ENCODE measurements at regions not wholly inside any gene's neighbourhood (a gene's known extent, or its start where the extent isn't known, plus 50 kb on each side); places are given as distances from the start of the nearest gene placed in this dataset.

DNA sequence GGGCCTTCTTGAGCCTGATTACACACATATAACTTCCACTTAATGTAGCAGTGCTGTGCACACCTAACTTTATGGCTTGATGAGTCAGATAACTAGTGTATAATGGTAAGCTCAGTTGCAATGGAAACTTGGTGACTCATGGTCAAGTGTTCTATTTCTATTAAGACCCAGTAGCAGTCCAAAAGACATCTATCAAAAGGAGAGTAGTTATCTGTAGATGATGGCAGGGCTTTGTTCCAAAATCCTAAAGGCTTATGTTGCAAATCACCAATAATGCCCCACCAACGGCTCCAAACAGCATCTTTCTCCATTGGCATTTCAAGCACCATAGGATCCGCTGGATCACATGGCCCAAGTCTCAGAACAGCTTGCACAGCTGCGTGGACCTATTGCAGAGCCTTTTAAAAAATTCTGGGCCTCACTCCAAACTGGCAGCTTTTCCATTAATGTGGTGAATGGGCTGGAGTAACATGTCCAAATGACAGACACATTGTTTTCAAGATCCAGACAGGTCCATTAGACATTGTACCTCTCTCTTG, 566.8 kb upstream of the USP24 start:
- Mint-ChIP-seq H3K36me3 (ENCODE audit: low read depth, unreplicated experiment) (no peaks in the 10 kb centered on the region), H3K27me3 (ENCODE audit: unreplicated experiment) (no peaks in the 10 kb centered on the region), H3K9me3 (ENCODE audit: unreplicated experiment) (no peaks in the 10 kb centered on the region), H3K27ac (ENCODE audit: unreplicated experiment) (no peak overlapping the region), H3K4me3 (ENCODE audit: unreplicated experiment) (no peak overlapping the region), H3K4me1 (ENCODE audit: unreplicated experiment) (peaks cover 8% of the 10 kb centered on the region)
- no peak for DNase-seq (ENCODE audit: low spot score)
- TF ChIP-seq CTCF (IDR thresholded peaks at IDR 0.05; ENCODE audit: unreplicated experiment), result no peak

- H3K9me3 Mint-ChIP-seq (ENCODE audit: unreplicated experiment), result no peaks in the 10 kb centered on the region
- no peaks in the 10 kb centered on the region for H3K4me1 Mint-ChIP-seq (ENCODE audit: unreplicated experiment)
- H3K27me3 Mint-ChIP-seq (ENCODE audit: unreplicated experiment), result no peaks in the 10 kb centered on the region
- no peak for TF ChIP-seq CTCF (IDR thresholded peaks at IDR 0.05; ENCODE audit: unreplicated experiment)
- H3K36me3 Mint-ChIP-seq (ENCODE audit: low read depth, unreplicated experiment), result no peaks in the 10 kb centered on the region
- H3K4me3 Mint-ChIP-seq (ENCODE audit: unreplicated experiment), result no peak overlapping the region
- no peak overlapping the region for H3K27ac Mint-ChIP-seq (ENCODE audit: unreplicated experiment)
- no peak for DNase-seq (ENCODE audit: low spot score)
Measured at GRCh38 chr1:55781003-55781402, 565.8 kb upstream of the USP24 start.

GRCh38 chr1:55777545-55777944, 562.4 kb upstream of the USP24 start:
- Mint-ChIP-seq H3K4me1 (ENCODE audit: unreplicated experiment) (no peaks in the 10 kb centered on the region), H3K36me3 (ENCODE audit: low read depth, unreplicated experiment) (no peaks in the 10 kb centered on the region), H3K27me3 (ENCODE audit: unreplicated experiment) (no peaks in the 10 kb centered on the region), H3K9me3 (ENCODE audit: unreplicated experiment) (peaks cover 4% of the 10 kb centered on the region), H3K4me3 (ENCODE audit: unreplicated experiment) (no peak overlapping the region), H3K27ac (ENCODE audit: unreplicated experiment) (no peak overlapping the region)
- DNase-seq (ENCODE audit: low spot score), result no peak
- no peak for TF ChIP-seq CTCF (IDR thresholded peaks at IDR 0.05; ENCODE audit: unreplicated experiment)

- Mint-ChIP-seq H3K27me3 (ENCODE audit: unreplicated experiment) (no peaks in the 10 kb centered on the region), H3K9me3 (ENCODE audit: unreplicated experiment) (peaks cover 4% of the 10 kb centered on the region), H3K4me3 (ENCODE audit: unreplicated experiment) (no peak overlapping the region), H3K36me3 (ENCODE audit: low read depth, unreplicated experiment) (no peaks in the 10 kb centered on the region), H3K27ac (ENCODE audit: unreplicated experiment) (no peak overlapping the region), H3K4me1 (ENCODE audit: unreplicated experiment) (no peaks in the 10 kb centered on the region)
- no peak for TF ChIP-seq CTCF (IDR thresholded peaks at IDR 0.05; ENCODE audit: unreplicated experiment)
- DNase-seq (ENCODE audit: low spot score), result no peak
Measured at GRCh38 chr1:55775007-55775406, 559.8 kb upstream of the USP24 start.

DNA sequence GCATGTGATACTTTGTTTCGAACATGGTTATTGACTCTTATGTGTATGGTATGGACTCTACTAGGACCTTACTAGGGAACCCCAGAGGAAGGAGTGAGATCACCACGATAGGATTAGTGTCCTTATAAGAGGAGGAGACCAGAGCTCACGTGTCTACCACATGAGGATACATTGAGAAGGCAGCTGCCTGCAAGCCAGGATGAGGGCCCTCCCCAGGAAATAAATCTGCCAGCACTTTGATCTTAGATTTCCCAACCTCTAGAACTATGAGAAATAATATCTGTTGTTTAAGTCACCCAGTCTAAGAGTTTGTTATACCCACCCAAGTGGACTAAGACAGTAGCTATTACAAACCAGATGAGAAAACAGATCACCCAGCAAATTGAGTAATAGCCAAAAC, 559.3 kb upstream of the USP24 start:
- Mint-ChIP-seq H3K27me3 (ENCODE audit: unreplicated experiment) (no peaks in the 10 kb centered on the region), H3K4me3 (ENCODE audit: unreplicated experiment) (no peak overlapping the region), H3K9me3 (ENCODE audit: unreplicated experiment) (peaks cover 4% of the 10 kb centered on the region), H3K36me3 (ENCODE audit: low read depth, unreplicated experiment) (no peaks in the 10 kb centered on the region), H3K4me1 (ENCODE audit: unreplicated experiment) (no peaks in the 10 kb centered on the region), H3K27ac (ENCODE audit: unreplicated experiment) (no peak overlapping the region)
- TF ChIP-seq CTCF (IDR thresholded peaks at IDR 0.05; ENCODE audit: unreplicated experiment), result no peak
- DNase-seq (ENCODE audit: low spot score), result no peak

Measured in endothelial cell (in vitro differentiated cells).